Adrenal gland (tissue), 5 donors: ENCODE measurements at regions not wholly inside any gene's neighbourhood (a gene's known extent, or its start where the extent isn't known, plus 50 kb on each side); places are given as distances from the start of the nearest gene placed in this dataset.

Source experiments
- POLR2A ChIP-seq, 2 donors: fragments of 450-650 bp; IDR thresholded peaks; one replicate each; pipeline ENCODE4 v1.6.1; 2017; ENCODE audit warnings: antibody characterized with exemption in 2 of 2, mild to moderate bottlenecking in 2 of 2, moderate library complexity in 1 of 2
- TF ChIP-seq, protein P1 (sequence below), 6 experiments: fragments of 450-650 bp in 4 of 6; fragments of 200-600 bp in 2 of 6; sonication (generic) in 1 of 6; IDR thresholded peaks; 1 replicate in 5 of 6; 2 replicates in 1 of 6; pipeline versions ENCODE4 v1.5.1 to v1.8.0; 2016 to 2021; ENCODE audit warnings: antibody characterized with exemption in 6 of 6, mild to moderate bottlenecking in 2 of 6, moderate library complexity in 1 of 6
- donor health status: DM: no; HTN: no; CAD: no.

DNA sequence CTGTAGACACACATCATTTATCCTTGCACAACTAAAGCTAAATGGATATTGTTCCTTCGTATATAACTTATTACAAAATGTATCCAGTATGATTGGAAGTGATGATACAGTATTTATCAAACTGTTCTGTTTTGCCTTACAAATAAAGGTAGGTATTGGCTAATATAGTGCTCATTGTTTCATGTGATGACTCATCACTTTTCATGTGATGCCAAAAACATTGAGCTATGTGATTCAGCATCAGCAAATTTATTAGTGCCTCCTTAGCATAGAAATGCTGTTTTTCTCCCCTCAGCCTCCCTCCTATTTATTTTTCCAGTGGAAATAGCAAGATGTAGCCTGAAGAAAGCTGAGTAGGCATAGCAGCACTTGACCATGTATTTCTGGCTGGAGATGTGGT lies 228.6 kb upstream of the LYPLAL1 start:
- TF ChIP-seq, protein P1, sequence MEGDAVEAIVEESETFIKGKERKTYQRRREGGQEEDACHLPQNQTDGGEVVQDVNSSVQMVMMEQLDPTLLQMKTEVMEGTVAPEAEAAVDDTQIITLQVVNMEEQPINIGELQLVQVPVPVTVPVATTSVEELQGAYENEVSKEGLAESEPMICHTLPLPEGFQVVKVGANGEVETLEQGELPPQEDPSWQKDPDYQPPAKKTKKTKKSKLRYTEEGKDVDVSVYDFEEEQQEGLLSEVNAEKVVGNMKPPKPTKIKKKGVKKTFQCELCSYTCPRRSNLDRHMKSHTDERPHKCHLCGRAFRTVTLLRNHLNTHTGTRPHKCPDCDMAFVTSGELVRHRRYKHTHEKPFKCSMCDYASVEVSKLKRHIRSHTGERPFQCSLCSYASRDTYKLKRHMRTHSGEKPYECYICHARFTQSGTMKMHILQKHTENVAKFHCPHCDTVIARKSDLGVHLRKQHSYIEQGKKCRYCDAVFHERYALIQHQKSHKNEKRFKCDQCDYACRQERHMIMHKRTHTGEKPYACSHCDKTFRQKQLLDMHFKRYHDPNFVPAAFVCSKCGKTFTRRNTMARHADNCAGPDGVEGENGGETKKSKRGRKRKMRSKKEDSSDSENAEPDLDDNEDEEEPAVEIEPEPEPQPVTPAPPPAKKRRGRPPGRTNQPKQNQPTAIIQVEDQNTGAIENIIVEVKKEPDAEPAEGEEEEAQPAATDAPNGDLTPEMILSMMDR (IDR thresholded peaks at IDR 0.05), result no peak
- TF ChIP-seq POLR2A (IDR thresholded peaks at IDR 0.05), result no peak
